ENCODE measurements at regions not wholly inside any gene's neighbourhood (a gene's known extent, or its start where the extent isn't known, plus 50 kb on each side); places are given as distances from the start of the nearest gene placed in this dataset.

DNA sequence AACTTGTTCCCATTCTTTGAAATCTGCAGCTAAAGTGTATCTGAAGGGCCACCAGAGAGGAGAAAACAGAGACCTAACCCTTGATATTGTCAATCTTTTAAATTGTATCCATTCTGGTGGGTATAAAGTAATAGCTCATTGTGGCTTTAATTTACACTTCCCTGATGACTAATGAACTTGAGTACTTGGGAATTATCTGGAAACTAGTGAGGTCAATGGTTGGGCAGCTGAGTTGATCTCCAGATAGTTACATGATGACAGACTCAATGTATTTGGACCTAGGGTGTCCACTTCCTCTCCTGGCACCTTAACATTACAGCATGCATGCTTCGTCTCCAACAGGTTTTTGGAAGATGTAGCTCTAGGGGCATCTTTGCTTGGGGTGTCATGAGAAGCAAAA, 195.2 kb downstream of the PDCD6IP start:
- Histone ChIP-seq H3K36me3 (ENCODE audit: insufficient read depth) (no peaks in the 10 kb centered on the region), H3K4me2 (no peak overlapping the region), H3K27me3 (ENCODE audit: insufficient read depth) (no peaks in the 10 kb centered on the region), H4K20me1 (replicated peaks; ENCODE audit: insufficient read depth) (no peaks in the 10 kb centered on the region), H3F3A (replicated peaks; ENCODE audit: low read depth) (no peaks in the 10 kb centered on the region), H3K4me3 (no peak overlapping the region), H3K4me1 (ENCODE audit: insufficient read depth) (no peaks in the 10 kb centered on the region), H2AFZ (no peak overlapping the region), H3K27ac (ENCODE audit: low read depth) (no peak overlapping the region), H3K9me2 (ENCODE audit: insufficient read depth) (0 out of 2 replicates have a peak, but pooled peaks cover 8% of the 10 kb centered on the region), H3K79me2 (replicated peaks; ENCODE audit: insufficient read depth) (no peaks in the 10 kb centered on the region)
- DNase-seq (ENCODE audit: low spot score): no peak
- no peak for ATAC-seq
- TF ChIP-seq ZNF114 (CRISPR knock-in tag; IDR thresholded peaks at IDR 0.05) (no peak), NANOG (IDR thresholded peaks at IDR 0.05; ENCODE audit: borderline replicate concordance) (no peak), EZH2 (IDR thresholded peaks at IDR 0.05; ENCODE audit: low read depth, unreplicated experiment) (no peak), EZH2phosphoT487 (IDR thresholded peaks at IDR 0.05; ENCODE audit: unreplicated experiment) (no peak), STAT1 (IDR thresholded peaks at IDR 0.05; ENCODE audit: unreplicated experiment) (no peak)
- TF ChIP-seq, protein P1, sequence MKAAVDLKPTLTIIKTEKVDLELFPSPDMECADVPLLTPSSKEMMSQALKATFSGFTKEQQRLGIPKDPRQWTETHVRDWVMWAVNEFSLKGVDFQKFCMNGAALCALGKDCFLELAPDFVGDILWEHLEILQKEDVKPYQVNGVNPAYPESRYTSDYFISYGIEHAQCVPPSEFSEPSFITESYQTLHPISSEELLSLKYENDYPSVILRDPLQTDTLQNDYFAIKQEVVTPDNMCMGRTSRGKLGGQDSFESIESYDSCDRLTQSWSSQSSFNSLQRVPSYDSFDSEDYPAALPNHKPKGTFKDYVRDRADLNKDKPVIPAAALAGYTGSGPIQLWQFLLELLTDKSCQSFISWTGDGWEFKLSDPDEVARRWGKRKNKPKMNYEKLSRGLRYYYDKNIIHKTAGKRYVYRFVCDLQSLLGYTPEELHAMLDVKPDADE (IDR thresholded peaks at IDR 0.05): no peak
- TF ChIP-seq, protein P2, sequence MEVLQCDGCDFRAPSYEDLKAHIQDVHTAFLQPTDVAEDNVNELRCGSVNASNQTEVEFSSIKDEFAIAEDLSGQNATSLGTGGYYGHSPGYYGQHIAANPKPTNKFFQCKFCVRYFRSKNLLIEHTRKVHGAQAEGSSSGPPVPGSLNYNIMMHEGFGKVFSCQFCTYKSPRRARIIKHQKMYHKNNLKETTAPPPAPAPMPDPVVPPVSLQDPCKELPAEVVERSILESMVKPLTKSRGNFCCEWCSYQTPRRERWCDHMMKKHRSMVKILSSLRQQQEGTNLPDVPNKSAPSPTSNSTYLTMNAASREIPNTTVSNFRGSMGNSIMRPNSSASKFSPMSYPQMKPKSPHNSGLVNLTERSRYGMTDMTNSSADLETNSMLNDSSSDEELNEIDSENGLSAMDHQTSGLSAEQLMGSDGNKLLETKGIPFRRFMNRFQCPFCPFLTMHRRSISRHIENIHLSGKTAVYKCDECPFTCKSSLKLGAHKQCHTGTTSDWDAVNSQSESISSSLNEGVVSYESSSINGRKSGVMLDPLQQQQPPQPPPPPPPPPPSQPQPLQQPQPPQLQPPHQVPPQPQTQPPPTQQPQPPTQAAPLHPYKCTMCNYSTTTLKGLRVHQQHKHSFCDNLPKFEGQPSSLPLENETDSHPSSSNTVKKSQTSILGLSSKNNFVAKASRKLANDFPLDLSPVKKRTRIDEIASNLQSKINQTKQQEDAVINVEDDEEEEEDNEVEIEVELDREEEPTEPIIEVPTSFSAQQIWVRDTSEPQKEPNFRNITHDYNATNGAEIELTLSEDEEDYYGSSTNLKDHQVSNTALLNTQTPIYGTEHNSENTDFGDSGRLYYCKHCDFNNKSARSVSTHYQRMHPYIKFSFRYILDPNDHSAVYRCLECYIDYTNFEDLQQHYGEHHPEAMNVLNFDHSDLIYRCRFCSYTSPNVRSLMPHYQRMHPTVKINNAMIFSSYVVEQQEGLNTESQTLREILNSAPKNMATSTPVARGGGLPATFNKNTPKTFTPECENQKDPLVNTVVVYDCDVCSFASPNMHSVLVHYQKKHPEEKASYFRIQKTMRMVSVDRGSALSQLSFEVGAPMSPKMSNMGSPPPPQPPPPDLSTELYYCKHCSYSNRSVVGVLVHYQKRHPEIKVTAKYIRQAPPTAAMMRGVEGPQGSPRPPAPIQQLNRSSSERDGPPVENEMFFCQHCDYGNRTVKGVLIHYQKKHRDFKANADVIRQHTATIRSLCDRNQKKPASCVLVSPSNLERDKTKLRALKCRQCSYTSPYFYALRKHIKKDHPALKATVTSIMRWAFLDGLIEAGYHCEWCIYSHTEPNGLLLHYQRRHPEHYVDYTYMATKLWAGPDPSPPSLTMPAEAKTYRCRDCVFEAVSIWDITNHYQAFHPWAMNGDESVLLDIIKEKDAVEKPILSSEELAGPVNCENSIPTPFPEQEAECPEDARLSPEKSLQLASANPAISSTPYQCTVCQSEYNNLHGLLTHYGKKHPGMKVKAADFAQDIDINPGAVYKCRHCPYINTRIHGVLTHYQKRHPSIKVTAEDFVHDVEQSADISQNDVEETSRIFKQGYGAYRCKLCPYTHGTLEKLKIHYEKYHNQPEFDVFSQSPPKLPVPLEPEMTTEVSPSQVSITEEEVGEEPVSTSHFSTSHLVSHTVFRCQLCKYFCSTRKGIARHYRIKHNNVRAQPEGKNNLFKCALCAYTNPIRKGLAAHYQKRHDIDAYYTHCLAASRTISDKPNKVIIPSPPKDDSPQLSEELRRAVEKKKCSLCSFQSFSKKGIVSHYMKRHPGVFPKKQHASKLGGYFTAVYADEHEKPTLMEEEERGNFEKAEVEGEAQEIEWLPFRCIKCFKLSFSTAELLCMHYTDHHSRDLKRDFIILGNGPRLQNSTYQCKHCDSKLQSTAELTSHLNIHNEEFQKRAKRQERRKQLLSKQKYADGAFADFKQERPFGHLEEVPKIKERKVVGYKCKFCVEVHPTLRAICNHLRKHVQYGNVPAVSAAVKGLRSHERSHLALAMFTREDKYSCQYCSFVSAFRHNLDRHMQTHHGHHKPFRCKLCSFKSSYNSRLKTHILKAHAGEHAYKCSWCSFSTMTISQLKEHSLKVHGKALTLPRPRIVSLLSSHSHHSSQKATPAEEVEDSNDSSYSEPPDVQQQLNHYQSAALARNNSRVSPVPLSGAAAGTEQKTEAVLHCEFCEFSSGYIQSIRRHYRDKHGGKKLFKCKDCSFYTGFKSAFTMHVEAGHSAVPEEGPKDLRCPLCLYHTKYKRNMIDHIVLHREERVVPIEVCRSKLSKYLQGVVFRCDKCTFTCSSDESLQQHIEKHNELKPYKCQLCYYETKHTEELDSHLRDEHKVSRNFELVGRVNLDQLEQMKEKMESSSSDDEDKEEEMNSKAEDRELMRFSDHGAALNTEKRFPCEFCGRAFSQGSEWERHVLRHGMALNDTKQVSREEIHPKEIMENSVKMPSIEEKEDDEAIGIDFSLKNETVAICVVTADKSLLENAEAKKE (CRISPR knock-in tag; IDR thresholded peaks at IDR 0.05): no peak
- TF ChIP-seq, protein P3, sequence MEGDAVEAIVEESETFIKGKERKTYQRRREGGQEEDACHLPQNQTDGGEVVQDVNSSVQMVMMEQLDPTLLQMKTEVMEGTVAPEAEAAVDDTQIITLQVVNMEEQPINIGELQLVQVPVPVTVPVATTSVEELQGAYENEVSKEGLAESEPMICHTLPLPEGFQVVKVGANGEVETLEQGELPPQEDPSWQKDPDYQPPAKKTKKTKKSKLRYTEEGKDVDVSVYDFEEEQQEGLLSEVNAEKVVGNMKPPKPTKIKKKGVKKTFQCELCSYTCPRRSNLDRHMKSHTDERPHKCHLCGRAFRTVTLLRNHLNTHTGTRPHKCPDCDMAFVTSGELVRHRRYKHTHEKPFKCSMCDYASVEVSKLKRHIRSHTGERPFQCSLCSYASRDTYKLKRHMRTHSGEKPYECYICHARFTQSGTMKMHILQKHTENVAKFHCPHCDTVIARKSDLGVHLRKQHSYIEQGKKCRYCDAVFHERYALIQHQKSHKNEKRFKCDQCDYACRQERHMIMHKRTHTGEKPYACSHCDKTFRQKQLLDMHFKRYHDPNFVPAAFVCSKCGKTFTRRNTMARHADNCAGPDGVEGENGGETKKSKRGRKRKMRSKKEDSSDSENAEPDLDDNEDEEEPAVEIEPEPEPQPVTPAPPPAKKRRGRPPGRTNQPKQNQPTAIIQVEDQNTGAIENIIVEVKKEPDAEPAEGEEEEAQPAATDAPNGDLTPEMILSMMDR (conservative IDR thresholded peaks at IDR 0.05; ENCODE audit: low read depth in 2 of 2): no peak
- no peaks in the 10 kb centered on the region for H3K27me3 Mint-ChIP-seq (ENCODE audit: insufficient read depth, low read depth, poor library complexity)
- H3K4me1 Mint-ChIP-seq: peaks cover 4% of the 10 kb centered on the region
- H3K9me3 Mint-ChIP-seq: peaks cover 35% of the 10 kb centered on the region
- H3K36me3 Mint-ChIP-seq (ENCODE audit: low read depth): peaks cover 12% of the 10 kb centered on the region
- no peak overlapping the region for H3K27ac Mint-ChIP-seq
- H3K4me3 Mint-ChIP-seq: no peak overlapping the region

Measured in GM23338 (cell line).